GM18498 (cell line): ENCODE measurements at regions not wholly inside any gene's neighbourhood (a gene's known extent, or its start where the extent isn't known, plus 50 kb on each side); places are given as distances from the start of the nearest gene placed in this dataset.

Experiments used
- ATAC-seq: cut with Tn5 transposase; IDR thresholded peaks from one replicate; pipeline ENCODE4 v1.9.1; 2021; ENCODE audit warnings: mild to moderate bottlenecking, moderate library complexity; ENCODE audit not compliant: unreplicated experiment

GRCh38 chr2:168375195-168375798 lies 80.8 kb upstream of the CERS6 start:
- ATAC-seq = no peak

GRCh38 chr2:168378960-168379669 lies 77.0 kb upstream of the CERS6 start:
- ATAC-seq = no peak

- ATAC-seq = no peak
These were observed 75.6 kb upstream of the CERS6 start for GRCh38 chr2:168380500-168380899.

- no peak for ATAC-seq
These were observed 64.0 kb upstream of the CERS6 start for GRCh38 chr2:168392024-168392423.

GRCh38 chr2:168392797-168393196 lies 63.3 kb upstream of the CERS6 start:
- ATAC-seq = no peak

GRCh38 chr2:168394262-168394661 lies 61.8 kb upstream of the CERS6 start:
- ATAC-seq = no peak

GRCh38 chr2:168396131-168396530 lies 59.9 kb upstream of the CERS6 start:
- no peak for ATAC-seq

- no peak for ATAC-seq
These were observed 58.4 kb upstream of the CERS6 start for GRCh38 chr2:168397629-168398028.

GRCh38 chr2:168401048-168401556 lies 55.0 kb upstream of the CERS6 start:
- no peak for ATAC-seq

- ATAC-seq = no peak
These were observed 54.3 kb upstream of the CERS6 start for GRCh38 chr2:168401771-168402170.

- no peak for ATAC-seq
These were observed 53.5 kb upstream of the CERS6 start for GRCh38 chr2:168402531-168402930.

- ATAC-seq = no peak
These were observed 52.3 kb upstream of the CERS6 start for GRCh38 chr2:168403736-168404135.

GRCh38 chr2:168404764-168405163 lies 51.3 kb upstream of the CERS6 start:
- ATAC-seq = no peak
